RWPE1 (cell line): ENCODE measurements at regions not wholly inside any gene's neighbourhood (a gene's known extent, or its start where the extent isn't known, plus 50 kb on each side); places are given as distances from the start of the nearest gene placed in this dataset.
A peak's percentile ranks its signal among the peaks of the same experiment; 100 is the strongest.

Source experiments
- CTCF ChIA-PET: fragments of 350-600 bp; sonication (Branson Sonifier 250); formaldehyde crosslinking; extraction: SDS; loops from one replicate; lab custom pipeline; 2021; lab: Yijun Ruan, JAX
- POLR2A ChIA-PET: fragments of 400-600 bp; formaldehyde crosslinking; extraction: SDS; loops from one replicate; lab custom pipeline; 2020; ENCODE audit warnings: antibody characterized with exemption; ENCODE audit not compliant: low non-redundant PET; lab: Yijun Ruan, JAX
- DNase-seq: peaks from one replicate; pipeline ENCODE4 v3.0.0; 2012; ENCODE audit warnings: low spot score
- H3K27ac ChIP-seq: fragments of 450-650 bp; 2 replicates; pipeline ENCODE4 v1.5.1; 2017
- CTCF ChIP-seq: fragments of 450-650 bp; conservative IDR thresholded peaks from 2 replicates; pipeline ENCODE4 v1.5.1; 2017; ENCODE audit warnings: low read depth, mild to moderate bottlenecking

GRCh38 chr6:67237277-67237676 is 1397.8 kb upstream of the ADGRB3 start:
- DNase-seq, result no peak
- no peak overlapping the region for H3K27ac ChIP-seq
- ChIA-PET POLR2A (no interaction called here), CTCF (no interaction called here)
- TF ChIP-seq CTCF, result no peak

- no peak for TF ChIP-seq CTCF
- CTCF ChIA-PET, result no interaction called here
- H3K27ac ChIP-seq, result no peak overlapping the region
- DNase-seq, result no peak
- POLR2A ChIA-PET, result no interaction called here
Measured at GRCh38 chr6:67231092-67231491, 1404.0 kb upstream of the ADGRB3 start.

GRCh38 chr6:67224989-67225388 is 1410.1 kb upstream of the ADGRB3 start:
- no peak for TF ChIP-seq CTCF
- no peak overlapping the region for H3K27ac ChIP-seq
- ChIA-PET CTCF (no interaction called here), POLR2A (no interaction called here)
- no peak for DNase-seq

GRCh38 chr6:67221226-67221625 is 1413.9 kb upstream of the ADGRB3 start:
- ChIA-PET POLR2A (no interaction called here), CTCF (interaction anchor here (0.6 kb wide), 1 partner anchor 1341 kb away, joined by 4 read pairs; no protein-coding TSS in a partner anchor)
- peak; percentile 5 for DNase-seq
- H3K27ac ChIP-seq, result no peak overlapping the region
- no peak for TF ChIP-seq CTCF

GRCh38 chr6:67219346-67219745 is 1415.7 kb upstream of the ADGRB3 start:
- POLR2A ChIA-PET, result no interaction called here
- DNase-seq, result no peak
- no peak overlapping the region for H3K27ac ChIP-seq
- CTCF ChIA-PET, result no interaction called here
- no peak for TF ChIP-seq CTCF

- TF ChIP-seq CTCF, result no peak
- ChIA-PET POLR2A (no interaction called here), CTCF (interaction anchor here (0.6 kb wide), 1 partner anchor 509 kb away, joined by 3 read pairs; no protein-coding TSS in a partner anchor)
- DNase-seq, result no peak
- H3K27ac ChIP-seq, result no peak overlapping the region
Measured at GRCh38 chr6:67212584-67212983, 1422.5 kb upstream of the ADGRB3 start.
